SK-N-SH treated with all-trans-retinoic acid at 6 μM for 48 hours (cell line): ENCODE measurements at regions not wholly inside any gene's neighbourhood (a gene's known extent, or its start where the extent isn't known, plus 50 kb on each side); places are given as distances from the start of the nearest gene placed in this dataset.

Experiments
- ATAC-seq: fragments of 200-7000 bp; cut with Tn5 transposase; 3 replicates; pipeline ENCODE4 v1.9.1; 2020; ENCODE audit warnings: mild to moderate bottlenecking, moderate library complexity
- ARNTL ChIP-seq: fragments of 450-650 bp; formaldehyde crosslinking; IDR thresholded peaks from 2 replicates; pipeline ENCODE4 v1.5.0; 2020; ENCODE audit warnings: low read depth, mild to moderate bottlenecking, moderate library complexity, borderline replicate concordance
- BACH2 ChIP-seq: fragments of 250-450 bp; sonication (Bioruptor Pico); IDR thresholded peaks from 2 replicates; pipeline ENCODE4 v1.9.0; 2021; ENCODE audit warnings: mild to moderate bottlenecking, borderline replicate concordance
- CREB5 ChIP-seq: fragments of 250-450 bp; sonication (Bioruptor Pico); IDR thresholded peaks from 2 replicates; pipeline ENCODE4 v1.5.1; 2020; ENCODE audit warnings: low read depth, mild to moderate bottlenecking, moderate library complexity
- CSDC2 ChIP-seq: fragments of 250-450 bp; sonication (Bioruptor Pico); IDR thresholded peaks from 2 replicates; pipeline ENCODE4 v1.5.0; 2020; ENCODE audit warnings: mild to moderate bottlenecking, moderate library complexity
- CSRNP3 ChIP-seq: fragments of 250-450 bp; sonication (Bioruptor Pico); IDR thresholded peaks from 2 replicates; pipeline ENCODE4 v1.5.1; 2021; ENCODE audit warnings: mild to moderate bottlenecking, moderate library complexity
- ESRRG ChIP-seq: fragments of 250-450 bp; sonication (Bioruptor Pico); IDR thresholded peaks from 2 replicates; pipeline ENCODE4 v1.6.1; 2021; ENCODE audit warnings: mild to moderate bottlenecking
- GLIS3 ChIP-seq: fragments of 250-450 bp; sonication (Bioruptor Pico); IDR thresholded peaks from 2 replicates; pipeline ENCODE4 v1.5.0; 2020; ENCODE audit warnings: mild to moderate bottlenecking, moderate library complexity
- ISL1 ChIP-seq: fragments of 250-450 bp; sonication (Bioruptor Pico); IDR thresholded peaks from 2 replicates; pipeline ENCODE4 v2.1.2; 2022; ENCODE audit warnings: mild to moderate bottlenecking, moderate library complexity
- OSR1 ChIP-seq: fragments of 250-450 bp; sonication (Bioruptor Pico); IDR thresholded peaks from 2 replicates; pipeline ENCODE4 v1.8.0; 2022; ENCODE audit warnings: moderate library complexity, mild to moderate bottlenecking, inconsistent platforms
- POU6F1 ChIP-seq: fragments of 250-450 bp; sonication (Bioruptor Pico); IDR thresholded peaks from 2 replicates; pipeline ENCODE4 v1.8.0; 2021; ENCODE audit warnings: low read depth, mild to moderate bottlenecking, moderate library complexity, borderline replicate concordance
- PPARA ChIP-seq: fragments of 250-450 bp; sonication (Bioruptor Pico); IDR thresholded peaks from 2 replicates; pipeline ENCODE4 v1.5.0; 2020; ENCODE audit warnings: mild to moderate bottlenecking, borderline replicate concordance
- RARB ChIP-seq: fragments of 250-450 bp; sonication (Bioruptor Pico); IDR thresholded peaks from 2 replicates; pipeline ENCODE4 v1.8.0; 2021; ENCODE audit warnings: mild to moderate bottlenecking, moderate library complexity
- SNAI2 ChIP-seq: fragments of 250-450 bp; sonication (Bioruptor Pico); IDR thresholded peaks from 2 replicates; pipeline ENCODE4 v1.5.0; 2020; ENCODE audit warnings: mild to moderate bottlenecking, moderate library complexity
- TCF4 ChIP-seq: fragments of 250-450 bp; sonication (Bioruptor Pico); IDR thresholded peaks from 2 replicates; pipeline ENCODE4 v1.8.0; 2021; ENCODE audit warnings: mild to moderate bottlenecking, moderate library complexity, borderline replicate concordance
- TOX ChIP-seq: fragments of 250-450 bp; sonication (Bioruptor Pico); IDR thresholded peaks from 2 replicates; pipeline ENCODE4 v1.8.0; 2021; ENCODE audit warnings: mild to moderate bottlenecking, moderate library complexity, borderline replicate concordance
- TSHZ2 ChIP-seq: fragments of 250-450 bp; sonication (Bioruptor Pico); IDR thresholded peaks from 2 replicates; pipeline ENCODE4 v1.5.0; 2020; ENCODE audit warnings: mild to moderate bottlenecking, moderate library complexity
- ZC3H10 ChIP-seq: fragments of 250-450 bp; sonication (Bioruptor Pico); IDR thresholded peaks from 2 replicates; pipeline ENCODE4 v1.5.1; 2021; ENCODE audit warnings: mild to moderate bottlenecking, moderate library complexity
- ZFP3 ChIP-seq: fragments of 250-450 bp; sonication (Bioruptor Pico); IDR thresholded peaks from 2 replicates; pipeline ENCODE4 v1.5.0; 2020; ENCODE audit warnings: mild to moderate bottlenecking, moderate library complexity
- ZFP30 ChIP-seq: fragments of 450-650 bp; formaldehyde crosslinking; IDR thresholded peaks from 2 replicates; pipeline ENCODE4 v1.5.0; 2022; ENCODE audit warnings: mild to moderate bottlenecking, moderate library complexity
- ZNF70 ChIP-seq: fragments of 450-650 bp; formaldehyde crosslinking; IDR thresholded peaks from 2 replicates; pipeline ENCODE4 v1.5.0; 2020; ENCODE audit warnings: mild to moderate bottlenecking, moderate library complexity
- ZNF8 ChIP-seq: fragments of 450-650 bp; formaldehyde crosslinking; IDR thresholded peaks from 2 replicates; pipeline ENCODE4 v1.5.0; 2020; ENCODE audit warnings: mild to moderate bottlenecking, moderate library complexity

GRCh38 chr12:59077153-59077552 is 156.8 kb upstream of the LRIG3 start:
- TF ChIP-seq ZC3H10 (CRISPR knock-in tag) = no peak
- TF ChIP-seq ISL1 (CRISPR knock-in tag) = no peak
- TF ChIP-seq BACH2 (CRISPR knock-in tag) = no peak
- TF ChIP-seq CSDC2 (CRISPR knock-in tag) = no peak
- TF ChIP-seq ARNTL (CRISPR knock-in tag) = no peak
- TF ChIP-seq TOX (CRISPR knock-in tag) = no peak
- TF ChIP-seq ZFP30 = no peak
- TF ChIP-seq CSRNP3 (CRISPR knock-in tag) = no peak
- TF ChIP-seq RARB (CRISPR knock-in tag) = no peak
- no peak for TF ChIP-seq TCF4 (CRISPR knock-in tag)
- TF ChIP-seq GLIS3 = no peak
- TF ChIP-seq OSR1 (CRISPR knock-in tag) = no peak
- no peak for TF ChIP-seq ZNF70 (CRISPR knock-in tag)
- no peak for TF ChIP-seq ZNF8
- no peak for TF ChIP-seq PPARA (CRISPR knock-in tag)
- TF ChIP-seq ESRRG (CRISPR knock-in tag) = no peak
- TF ChIP-seq POU6F1 (CRISPR knock-in tag) = no peak
- no peak for TF ChIP-seq CREB5 (CRISPR knock-in tag)
- no peak for ATAC-seq

GRCh38 chr12:59076622-59077021 is 156.3 kb upstream of the LRIG3 start:
- no peak for ATAC-seq
- no peak for TF ChIP-seq ESRRG (CRISPR knock-in tag)
- no peak for TF ChIP-seq SNAI2 (CRISPR knock-in tag)
- TF ChIP-seq ZNF70 (CRISPR knock-in tag) = no peak
- no peak for TF ChIP-seq ZFP3 (CRISPR knock-in tag)
- TF ChIP-seq OSR1 (CRISPR knock-in tag) = no peak
- no peak for TF ChIP-seq ARNTL (CRISPR knock-in tag)
- TF ChIP-seq POU6F1 (CRISPR knock-in tag) = no peak
- no peak for TF ChIP-seq TOX (CRISPR knock-in tag)
- TF ChIP-seq ZNF8 = no peak
- TF ChIP-seq ZC3H10 (CRISPR knock-in tag) = no peak
- TF ChIP-seq TSHZ2 (CRISPR knock-in tag) = no peak
- no peak for TF ChIP-seq PPARA (CRISPR knock-in tag)
- no peak for TF ChIP-seq TCF4 (CRISPR knock-in tag)

- ATAC-seq = no peak
- no peak for TF ChIP-seq CSDC2 (CRISPR knock-in tag)
- no peak for TF ChIP-seq PPARA (CRISPR knock-in tag)
- no peak for TF ChIP-seq ZFP3 (CRISPR knock-in tag)
- TF ChIP-seq ESRRG (CRISPR knock-in tag) = no peak
- TF ChIP-seq CREB5 (CRISPR knock-in tag) = no peak
- TF ChIP-seq TSHZ2 (CRISPR knock-in tag) = no peak
- no peak for TF ChIP-seq TCF4 (CRISPR knock-in tag)
- no peak for TF ChIP-seq ISL1 (CRISPR knock-in tag)
- no peak for TF ChIP-seq TOX (CRISPR knock-in tag)
- TF ChIP-seq BACH2 (CRISPR knock-in tag) = no peak
- TF ChIP-seq ZNF70 (CRISPR knock-in tag) = no peak
These were observed 155.7 kb upstream of the LRIG3 start for GRCh38 chr12:59075968-59076490.
